ENCODE measurements at regions not wholly inside any gene's neighbourhood (a gene's known extent, or its start where the extent isn't known, plus 50 kb on each side); places are given as distances from the start of the nearest gene placed in this dataset.

DNA sequence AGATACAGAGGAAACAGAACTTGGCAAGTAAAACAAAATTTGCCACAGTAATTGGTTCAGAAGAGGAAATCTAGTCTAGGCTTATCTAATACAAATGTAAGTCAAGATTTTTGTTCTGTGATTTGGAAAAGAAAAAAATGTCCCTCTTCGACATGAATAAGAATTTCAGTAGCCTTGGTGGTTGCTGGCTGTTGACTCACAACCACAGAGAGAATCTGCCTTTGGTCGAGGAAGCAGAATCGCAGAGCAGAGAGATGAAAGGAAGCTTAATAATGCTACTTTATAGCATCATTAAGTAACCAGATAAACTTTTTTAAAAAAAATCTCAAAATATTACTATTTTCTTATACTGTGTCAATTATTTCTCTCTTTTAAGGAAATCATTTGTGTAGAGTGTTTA lies 1096.6 kb downstream of the FLRT2 start:
- no peaks in the 10 kb centered on the region for H3K79me2 ChIP-seq (ENCODE audit: insufficient read depth, low read length)
- intact Hi-C loops (cut with micrococcal nuclease; ENCODE audit: unreplicated experiment), result no loop called here
- no peaks in the 10 kb centered on the region for H3K36me3 ChIP-seq (replicated peaks in 1 of 2; ENCODE audit: control insufficient read depth in 1 of 2, insufficient read depth in 2 of 2, low read length in 2 of 2)
- no peak overlapping the region for H3K4me3 ChIP-seq (replicated peaks in 1 of 3; ENCODE audit: insufficient read depth in 1 of 3, low read depth in 2 of 3, low read length in 3 of 3)
- no peak overlapping the region for H3K27ac ChIP-seq (ENCODE audit: extremely low read length, insufficient read depth, low read length)
- ATAC-seq (no peak), FAIRE-seq (no peak), DNase-seq (ENCODE audit: low spot score) (no peak)
- no TSS peak for BruUV-seq (replicated peaks)
- in situ Hi-C loops (cut with HindIII; ENCODE audit: extremely low pct_ligation_motif_present, low pct_unique_long_range_greater_than_20kb), result no loop called here
- WGBS (ENCODE audit: low lambda C conversion rate), result 0% methylated on average over 3 of the region's 3 CpGs
- no peaks in the 10 kb centered on the region for H3K4me1 ChIP-seq (ENCODE audit: insufficient read depth, low read length)
- H3K9ac ChIP-seq (ENCODE audit: insufficient read depth, low read depth, low read length), result no peak overlapping the region
- ChIA-PET CTCF (ENCODE audit: low intra/inter-chr PET ratio, low total read pairs) (no interaction called here), POLR2A (no interaction called here)
- no peaks in the 10 kb centered on the region for H3K9me3 ChIP-seq (ENCODE audit: low read length)
- H4K20me1 ChIP-seq (ENCODE audit: insufficient read depth, low read length), result no peaks in the 10 kb centered on the region
- H3K4me2 ChIP-seq (ENCODE audit: low read depth, low read length), result no peak overlapping the region
- no peak overlapping the region for H2AFZ ChIP-seq (ENCODE audit: low read length)
- no peaks in the 10 kb centered on the region for H3K27me3 ChIP-seq (ENCODE audit: control insufficient read depth in 1 of 2, insufficient read depth in 2 of 2, low read length in 2 of 2)
- TF ChIP-seq FOXC1 (CRISPR knock-in tag; IDR thresholded peaks at IDR 0.05; ENCODE audit: borderline replicate concordance), result no peak
- TF ChIP-seq, protein P1, sequence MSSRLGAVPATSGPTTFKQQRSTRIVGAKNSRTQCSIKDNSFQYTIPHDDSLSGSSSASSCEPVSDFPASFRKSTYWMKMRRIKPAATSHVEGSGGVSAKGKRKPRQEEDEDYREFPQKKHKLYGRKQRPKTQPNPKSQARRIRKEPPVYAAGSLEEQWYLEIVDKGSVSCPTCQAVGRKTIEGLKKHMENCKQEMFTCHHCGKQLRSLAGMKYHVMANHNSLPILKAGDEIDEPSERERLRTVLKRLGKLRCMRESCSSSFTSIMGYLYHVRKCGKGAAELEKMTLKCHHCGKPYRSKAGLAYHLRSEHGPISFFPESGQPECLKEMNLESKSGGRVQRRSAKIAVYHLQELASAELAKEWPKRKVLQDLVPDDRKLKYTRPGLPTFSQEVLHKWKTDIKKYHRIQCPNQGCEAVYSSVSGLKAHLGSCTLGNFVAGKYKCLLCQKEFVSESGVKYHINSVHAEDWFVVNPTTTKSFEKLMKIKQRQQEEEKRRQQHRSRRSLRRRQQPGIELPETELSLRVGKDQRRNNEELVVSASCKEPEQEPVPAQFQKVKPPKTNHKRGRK (CRISPR knock-in tag; IDR thresholded peaks at IDR 0.05), result no peak
- TF ChIP-seq ZNF879 (CRISPR knock-in tag; IDR thresholded peaks at IDR 0.05), result no peak

GRCh38 chr14:86625637-86626036 lies 1095.7 kb downstream of the FLRT2 start:
- DNase-seq (ENCODE audit: low spot score), result no peak
- Histone ChIP-seq H3K9me3 (ENCODE audit: low read length) (no peaks in the 10 kb centered on the region), H2AFZ (ENCODE audit: low read length) (no peak overlapping the region), H3K4me3 (replicated peaks in 1 of 3; ENCODE audit: insufficient read depth in 1 of 3, low read depth in 2 of 3, low read length in 3 of 3) (no peak overlapping the region), H3K36me3 (replicated peaks in 1 of 2; ENCODE audit: control insufficient read depth in 1 of 2, insufficient read depth in 2 of 2, low read length in 2 of 2) (no peaks in the 10 kb centered on the region), H3K27ac (ENCODE audit: extremely low read length, insufficient read depth, low read length) (no peak overlapping the region), H4K20me1 (ENCODE audit: insufficient read depth, low read length) (no peaks in the 10 kb centered on the region), H3K79me2 (ENCODE audit: insufficient read depth, low read length) (no peaks in the 10 kb centered on the region), H3K9ac (ENCODE audit: insufficient read depth, low read depth, low read length) (no peak overlapping the region), H3K27me3 (ENCODE audit: control insufficient read depth in 1 of 2, insufficient read depth in 2 of 2, low read length in 2 of 2) (no peaks in the 10 kb centered on the region), H3K4me2 (ENCODE audit: low read depth, low read length) (no peak overlapping the region), H3K4me1 (ENCODE audit: insufficient read depth, low read length) (no peaks in the 10 kb centered on the region)
- no peak for FAIRE-seq
- no peak for ATAC-seq
- in situ Hi-C loops (cut with HindIII; ENCODE audit: extremely low pct_ligation_motif_present, low pct_unique_long_range_greater_than_20kb) (no loop called here), intact Hi-C loops (cut with micrococcal nuclease; ENCODE audit: unreplicated experiment) (no loop called here)
- CTCF ChIA-PET (ENCODE audit: low intra/inter-chr PET ratio, low total read pairs), result no interaction called here
- no TSS peak for BruUV-seq (replicated peaks)
- POLR2A ChIA-PET, result no interaction called here
- no peak for TF ChIP-seq POLR2A (IDR thresholded peaks at IDR 0.05; ENCODE audit: insufficient read depth in 1 of 2, low read depth in 2 of 2, low read length in 2 of 2)
- TF ChIP-seq CHD2 (IDR thresholded peaks at IDR 0.05; ENCODE audit: low read depth, low read length), result no peak
- no peak for TF ChIP-seq ZNF414 (CRISPR knock-in tag; IDR thresholded peaks at IDR 0.05)
- TF ChIP-seq, protein P2, sequence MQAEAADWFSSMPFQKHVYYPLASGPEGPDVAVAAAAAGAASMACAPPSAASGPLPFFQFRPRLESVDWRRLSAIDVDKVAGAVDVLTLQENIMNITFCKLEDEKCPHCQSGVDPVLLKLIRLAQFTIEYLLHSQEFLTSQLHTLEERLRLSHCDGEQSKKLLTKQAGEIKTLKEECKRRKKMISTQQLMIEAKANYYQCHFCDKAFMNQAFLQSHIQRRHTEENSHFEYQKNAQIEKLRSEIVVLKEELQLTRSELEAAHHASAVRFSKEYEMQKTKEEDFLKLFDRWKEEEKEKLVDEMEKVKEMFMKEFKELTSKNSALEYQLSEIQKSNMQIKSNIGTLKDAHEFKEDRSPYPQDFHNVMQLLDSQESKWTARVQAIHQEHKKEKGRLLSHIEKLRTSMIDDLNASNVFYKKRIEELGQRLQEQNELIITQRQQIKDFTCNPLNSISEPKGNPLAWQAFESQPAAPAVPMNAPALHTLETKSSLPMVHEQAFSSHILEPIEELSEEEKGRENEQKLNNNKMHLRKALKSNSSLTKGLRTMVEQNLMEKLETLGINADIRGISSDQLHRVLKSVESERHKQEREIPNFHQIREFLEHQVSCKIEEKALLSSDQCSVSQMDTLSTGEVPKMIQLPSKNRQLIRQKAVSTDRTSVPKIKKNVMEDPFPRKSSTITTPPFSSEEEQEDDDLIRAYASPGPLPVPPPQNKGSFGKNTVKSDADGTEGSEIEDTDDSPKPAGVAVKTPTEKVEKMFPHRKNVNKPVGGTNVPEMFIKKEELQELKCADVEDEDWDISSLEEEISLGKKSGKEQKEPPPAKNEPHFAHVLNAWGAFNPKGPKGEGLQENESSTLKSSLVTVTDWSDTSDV (CRISPR knock-in tag; IDR thresholded peaks at IDR 0.05), result no peak
- TF ChIP-seq ARNTL (CRISPR knock-in tag; IDR thresholded peaks at IDR 0.05), result no peak
- TF ChIP-seq CHCHD3 (CRISPR knock-in tag; IDR thresholded peaks at IDR 0.05), result no peak
- TF ChIP-seq ZNF749 (CRISPR knock-in tag; IDR thresholded peaks at IDR 0.05; ENCODE audit: borderline replicate concordance), result no peak
- TF ChIP-seq, protein P3, sequence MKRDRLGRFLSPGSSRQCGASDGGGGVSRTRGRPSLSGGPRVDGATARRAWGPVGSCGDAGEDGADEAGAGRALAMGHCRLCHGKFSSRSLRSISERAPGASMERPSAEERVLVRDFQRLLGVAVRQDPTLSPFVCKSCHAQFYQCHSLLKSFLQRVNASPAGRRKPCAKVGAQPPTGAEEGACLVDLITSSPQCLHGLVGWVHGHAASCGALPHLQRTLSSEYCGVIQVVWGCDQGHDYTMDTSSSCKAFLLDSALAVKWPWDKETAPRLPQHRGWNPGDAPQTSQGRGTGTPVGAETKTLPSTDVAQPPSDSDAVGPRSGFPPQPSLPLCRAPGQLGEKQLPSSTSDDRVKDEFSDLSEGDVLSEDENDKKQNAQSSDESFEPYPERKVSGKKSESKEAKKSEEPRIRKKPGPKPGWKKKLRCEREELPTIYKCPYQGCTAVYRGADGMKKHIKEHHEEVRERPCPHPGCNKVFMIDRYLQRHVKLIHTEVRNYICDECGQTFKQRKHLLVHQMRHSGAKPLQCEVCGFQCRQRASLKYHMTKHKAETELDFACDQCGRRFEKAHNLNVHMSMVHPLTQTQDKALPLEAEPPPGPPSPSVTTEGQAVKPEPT (CRISPR knock-in tag; IDR thresholded peaks at IDR 0.05; ENCODE audit: low read depth), result no peak
- no peak for TF ChIP-seq MATR3 (CRISPR knock-in tag; IDR thresholded peaks at IDR 0.05)
- TF ChIP-seq ZNF644 (CRISPR knock-in tag; IDR thresholded peaks at IDR 0.05; ENCODE audit: low read depth), result no peak
- TF ChIP-seq ARNT2 (CRISPR knock-in tag; IDR thresholded peaks at IDR 0.05; ENCODE audit: low read depth), result no peak
